Sigmoid colon (tissue), 4 donors: ENCODE measurements at regions not wholly inside any gene's neighbourhood (a gene's known extent, or its start where the extent isn't known, plus 50 kb on each side); places are given as distances from the start of the nearest gene placed in this dataset.

Source experiments
- CTCF ChIP-seq, 4 experiments: fragments of 450-650 bp in 3 of 4; fragments of 200-600 bp in 1 of 4; IDR thresholded peaks; one replicate each; pipeline ENCODE4 v1.5.1; 2016 to 2019; ENCODE audit warnings: antibody characterized with exemption in 4 of 4, mild to moderate bottlenecking in 3 of 4, moderate library complexity in 2 of 4
- POLR2A ChIP-seq, 2 donors: fragments of 450-650 bp; IDR thresholded peaks; one replicate each; pipeline ENCODE4 v1.6.1; 2016; ENCODE audit warnings: antibody characterized with exemption in 2 of 2, mild to moderate bottlenecking in 2 of 2, moderate library complexity in 2 of 2
- POLR2AphosphoS5 ChIP-seq, 4 donors: sonication (generic); formaldehyde crosslinking; IDR thresholded peaks; one replicate each; pipeline ENCODE4 v1.6.1; 2017; ENCODE audit warnings: antibody characterized with exemption in 4 of 4

GRCh38 chr5:2094616-2094995, 211.9 kb upstream of the IRX4 start:
- no peak for TF ChIP-seq CTCF (IDR thresholded peaks at IDR 0.05)
- peak in 2 of 4 donors; percentile 10 to 29 for TF ChIP-seq POLR2AphosphoS5 (IDR thresholded peaks at IDR 0.05)
- TF ChIP-seq POLR2A (IDR thresholded peaks at IDR 0.05), result no peak
